Psoas muscle (tissue), 7 donors: ENCODE measurements at regions not wholly inside any gene's neighbourhood (a gene's known extent, or its start where the extent isn't known, plus 50 kb on each side); places are given as distances from the start of the nearest gene placed in this dataset.

Experiments used
- ATAC-seq, 4 donors: fragments of 200-7000 bp; cut with Tn5 transposase; one replicate each; pipeline ENCODE4 v1.9.1; 2020; ENCODE audit warnings: moderate library complexity in 3 of 4, mild to moderate bottlenecking in 2 of 4
- DNase-seq, 2 donors: peaks; one replicate each; pipeline ENCODE4 v3.0.0-alpha.2; 2020
- H3K27ac ChIP-seq: fragments of 200-600 bp; one replicate; pipeline ENCODE4 v1.8.0; 2022
- H3K27me3 ChIP-seq, 3 donors: fragments of 200-600 bp in 1 of 3; one replicate each; pipeline versions ENCODE4 v1.6.1 to v1.8.0; 2013 to 2022; ENCODE audit warnings: low read length in 2 of 3, mild to moderate bottlenecking in 2 of 3, moderate library complexity in 1 of 3; ENCODE audit not compliant: insufficient read depth in 3 of 3
- H3K36me3 ChIP-seq, 2 donors: fragments of 200-600 bp in 1 of 2; one replicate each; pipeline versions ENCODE4 v1.6.1 to v1.8.0; 2013 to 2022; ENCODE audit warnings: low read depth in 1 of 2, mild to moderate bottlenecking in 1 of 2, moderate library complexity in 1 of 2; ENCODE audit not compliant: insufficient read depth in 1 of 2
- H3K4me1 ChIP-seq: fragments of 200-600 bp; one replicate; pipeline ENCODE4 v1.8.0; 2022
- H3K4me3 ChIP-seq: fragments of 200-600 bp; one replicate; pipeline ENCODE4 v1.8.0; 2022; ENCODE audit warnings: mild to moderate bottlenecking
- H3K9me3 ChIP-seq: fragments of 200-600 bp; one replicate; pipeline ENCODE4 v1.8.0; 2022
- CTCF ChIP-seq: fragments of 200-600 bp; IDR thresholded peaks from one replicate; pipeline ENCODE4 v1.8.0; 2022; ENCODE audit warnings: antibody characterized with exemption
- WGBS, 3 donors: extraction: QIAGEN DNeasy Blood & Tissue Kit; methylation state at CpG; one replicate each; pipeline versions ENCODE4 v1.1.6 to v1.1.7; 2013; 5-methylcytosine and 5-hydroxymethylcytosine counted together
- intact Hi-C, 2 donors: fragments of 100-400 bp; cut with DNase I; formaldehyde crosslinking; loops; one replicate each; pipeline versions ENCODE4 v1.11.0 to v1.14.2; 2022
- donor health status: healthy with polysubstance abuse.
- donor health status: DM: no; HTN: no; CAD: no; lungs with moderate emphysema.
- donor health status: Bipolar disorder and iron deficiency.
- donor health status: healthy.
- donor health status: DM: yes; HTN: yes; CAD: no.
- donor health status: DM: no; HTN: no; CAD: no.
- donor health status: DM: yes; HTN: yes; CAD: no.

GRCh38 chr3:22364851-22365250, 613.8 kb upstream of the ZNF385D start:
- no peak overlapping the region for H3K4me3 ChIP-seq
- no peaks in the 10 kb centered on the region for H3K4me1 ChIP-seq
- no peak overlapping the region for H3K27ac ChIP-seq
- intact Hi-C loops: no loop called here
- H3K27me3 ChIP-seq: no peaks in the 10 kb centered on the region
- WGBS, 3 donors: 83 to 96% (median 93%) methylated on average over 1 of the region's 1 CpG
- TF ChIP-seq CTCF: no peak
- ATAC-seq: no peak
- H3K9me3 ChIP-seq: no peaks in the 10 kb centered on the region
- no peaks in the 10 kb centered on the region for H3K36me3 ChIP-seq
- DNase-seq: no peak

GRCh38 chr3:22366781-22367180, 615.8 kb upstream of the ZNF385D start:
- H3K9me3 ChIP-seq: no peaks in the 10 kb centered on the region
- no peaks in the 10 kb centered on the region for H3K36me3 ChIP-seq
- ATAC-seq (no peak), DNase-seq (no peak)
- peaks cover 0 to 12% (median 0%) of the 10 kb centered on the region in 3 donors for H3K27me3 ChIP-seq
- H3K4me3 ChIP-seq: no peak overlapping the region
- WGBS, 3 donors: 6 to 36% (median 7%) methylated on average over 2 of the region's 2 CpGs
- H3K4me1 ChIP-seq: no peaks in the 10 kb centered on the region
- intact Hi-C loops: no loop called here
- no peak for TF ChIP-seq CTCF
- no peak overlapping the region for H3K27ac ChIP-seq

- TF ChIP-seq CTCF: no peak
- Histone ChIP-seq H3K4me3 (no peak overlapping the region), H3K27me3 (peaks cover 3 to 38% (median 3%) of the 10 kb centered on the region in 3 donors), H3K27ac (no peak overlapping the region), H3K4me1 (no peaks in the 10 kb centered on the region), H3K9me3 (no peaks in the 10 kb centered on the region), H3K36me3 (no peaks in the 10 kb centered on the region)
- 81 to 90% (median 85%) methylated on average over 8 of the region's 8 CpGs for WGBS, 3 donors
- intact Hi-C loops: no loop called here
- no peak for DNase-seq
- no peak for ATAC-seq
These were observed 620.0 kb upstream of the ZNF385D start for GRCh38 chr3:22371036-22371435.

GRCh38 chr3:22371607-22372291, 620.7 kb upstream of the ZNF385D start:
- H3K27me3 ChIP-seq: peaks cover 3 to 38% (median 3%) of the 10 kb centered on the region in 3 donors
- no peaks in the 10 kb centered on the region for H3K9me3 ChIP-seq
- H3K4me3 ChIP-seq: peak overlapping the region; percentile 59
- intact Hi-C loops: no loop called here
- no peaks in the 10 kb centered on the region for H3K36me3 ChIP-seq
- no peak for TF ChIP-seq CTCF
- H3K27ac ChIP-seq: no peak overlapping the region
- H3K4me1 ChIP-seq: no peaks in the 10 kb centered on the region
- DNase-seq (peak in 1 of 2 donors; percentile 41), ATAC-seq (peak in 1 of 4 donors; percentile 30)
- 5 to 7% (median 6%) methylated on average over 23 of the region's 23 CpGs for WGBS, 3 donors
